HepG2 (cell line): ENCODE measurements at regions not wholly inside any gene's neighbourhood (a gene's known extent, or its start where the extent isn't known, plus 50 kb on each side); places are given as distances from the start of the nearest gene placed in this dataset.

Experiments used
- ATAC-seq: fragments of 200-7000 bp; cut with Tn5 transposase; 3 replicates; pipeline ENCODE4 v1.9.1; 2020; ENCODE audit warnings: mild to moderate bottlenecking, moderate library complexity
- BruUV-seq: library from RNA; stranded (reverse); fragments of 400-500 nt; replicated peaks from 2 replicates; lab custom pipeline; 2021; lab: Mats Ljungman, UMichigan
- CTCF ChIA-PET: fragments of 300-600 bp; formaldehyde crosslinking; extraction: SDS; loops from one replicate; lab custom pipeline; 2021; ENCODE audit warnings: low total read pairs, inconsistent platforms, low intra/inter-chr PET ratio; lab: Yijun Ruan, JAX
- POLR2A ChIA-PET: fragments of 350-600 bp; sonication (Branson Sonifier 250); formaldehyde crosslinking; loops from one replicate; lab custom pipeline; 2020; ENCODE audit warnings: antibody characterized with exemption, inconsistent platforms; lab: Yijun Ruan, JAX
- DNase-seq: peaks from one replicate; pipeline ENCODE4 v3.0.0-alpha.2; 2015; ENCODE audit warnings: low spot score
- FAIRE-seq: peaks from 3 replicates; lab custom pipeline; 2011; peaks lifted over from hg19 to GRCh38; lab: Jason Lieb, UNC
- H2AFZ ChIP-seq: one replicate; pipeline ENCODE4 v1.6.1; 2011; ENCODE audit warnings: low read length, inconsistent platforms
- H3K27ac ChIP-seq: fragments of 300-600 bp; 3 replicates; pipeline ENCODE4 v1.8.0; 2011; ENCODE audit warnings: mixed run types, mild to moderate bottlenecking, mixed read lengths, low read length, inconsistent platforms; ENCODE audit not compliant: insufficient read depth; ENCODE audit errors: extremely low read length
- H3K27me3 ChIP-seq, 2 experiments: fragments of 200-600 bp in 1 of 2; 2 replicates in 1 of 2; 3 replicates in 1 of 2; pipeline versions ENCODE4 v1.6.0 to v1.8.0; 2011; ENCODE audit warnings: low read length in 2 of 2, mild to moderate bottlenecking in 2 of 2, moderate library complexity in 2 of 2, inconsistent platforms in 1 of 2; ENCODE audit not compliant: insufficient read depth in 2 of 2, control insufficient read depth in 1 of 2
- H3K36me3 ChIP-seq, 2 experiments: fragments of 200-600 bp in 1 of 2; replicated peaks in 1 of 2; 2 replicates in 1 of 2; 3 replicates in 1 of 2; pipeline versions ENCODE4 v1.5.1 to v1.8.0; 2011; ENCODE audit warnings: low read length in 2 of 2, inconsistent platforms in 1 of 2; ENCODE audit not compliant: insufficient read depth in 2 of 2, control insufficient read depth in 1 of 2
- H3K4me1 ChIP-seq: 2 replicates; pipeline ENCODE4 v1.5.1; 2012; ENCODE audit warnings: low read length, inconsistent platforms; ENCODE audit not compliant: insufficient read depth
- H3K4me2 ChIP-seq: 2 replicates; pipeline ENCODE4 v1.6.0; 2011; ENCODE audit warnings: low read depth, low read length, inconsistent platforms
- H3K4me3 ChIP-seq, 3 experiments: fragments of 200-600 bp in 1 of 3; sonication (generic), shearing (Covaris generic) in 1 of 3; replicated peaks in 1 of 3; 2 replicates each; pipeline ENCODE4 v1.5.1; 2011 to 2016; ENCODE audit warnings: low read length in 3 of 3, inconsistent platforms in 2 of 3, low read depth in 2 of 3, mild to moderate bottlenecking in 2 of 3, control low read depth in 1 of 3, mixed read lengths in 1 of 3; ENCODE audit not compliant: insufficient read depth in 1 of 3
- H3K79me2 ChIP-seq: one replicate; pipeline ENCODE4 v1.6.1; 2011; ENCODE audit warnings: low read length, inconsistent platforms; ENCODE audit not compliant: insufficient read depth
- H3K9ac ChIP-seq: 2 replicates; pipeline ENCODE4 v1.6.0; 2011; ENCODE audit warnings: mild to moderate bottlenecking, low read depth, low read length, inconsistent platforms; ENCODE audit not compliant: insufficient read depth
- H3K9me3 ChIP-seq: 2 replicates; pipeline ENCODE4 v1.5.1; 2012; ENCODE audit warnings: mild to moderate bottlenecking, low read length
- H4K20me1 ChIP-seq: 2 replicates; pipeline ENCODE4 v1.6.0; 2011; ENCODE audit warnings: inconsistent platforms, mild to moderate bottlenecking, low read length, moderate library complexity; ENCODE audit not compliant: insufficient read depth
- FOXJ3 ChIP-seq: sonication (generic); formaldehyde crosslinking; IDR thresholded peaks from 2 replicates; pipeline ENCODE4 v1.4.0; 2020; ENCODE audit warnings: missing genetic modification reagents, mild to moderate bottlenecking, borderline replicate concordance
- TBX3 ChIP-seq: fragments of 450-650 bp; IDR thresholded peaks from 2 replicates; pipeline ENCODE4 v1.6.1; 2017; ENCODE audit warnings: antibody characterized with exemption, mild to moderate bottlenecking, inconsistent platforms, borderline replicate concordance
- ZNF280D ChIP-seq: sonication (generic); formaldehyde crosslinking; IDR thresholded peaks from 2 replicates; pipeline ENCODE4 v1.5.1; 2020; ENCODE audit warnings: mild to moderate bottlenecking, missing genetic modification reagents
- ZNF547 ChIP-seq: sonication (generic); formaldehyde crosslinking; IDR thresholded peaks from 2 replicates; pipeline ENCODE4 v1.5.1; 2020; ENCODE audit warnings: mild to moderate bottlenecking, missing genetic modification reagents
- ZNF788 ChIP-seq: sonication (generic); formaldehyde crosslinking; IDR thresholded peaks from 2 replicates; pipeline ENCODE4 v1.5.0; 2020; ENCODE audit warnings: mild to moderate bottlenecking, missing genetic modification reagents, borderline replicate concordance
- WGBS: methylation state at CpG from one replicate; pipeline ENCODE4 v1.1.6; 2017; ENCODE audit warnings: low lambda C conversion rate; 5-methylcytosine and 5-hydroxymethylcytosine counted together
- in situ Hi-C: cut with HindIII; loops from 2 replicates; pipeline ENCODE4 v1.10.0; 2017; ENCODE audit warnings: low pct_unique_long_range_greater_than_20kb; ENCODE audit not compliant: extremely low pct_ligation_motif_present
- intact Hi-C: fragments of 100-400 bp; cut with micrococcal nuclease; formaldehyde crosslinking; loops from one replicate; pipeline ENCODE4 v1.10.0; 2022; ENCODE audit not compliant: unreplicated experiment
- TF ChIP-seq, protein P1 (sequence below): sonication (generic); formaldehyde crosslinking; IDR thresholded peaks from 2 replicates; pipeline ENCODE4 v1.8.0; 2022; ENCODE audit warnings: mild to moderate bottlenecking, missing genetic modification reagents, moderate library complexity

GRCh38 chrX:55839485-55839884, 121.9 kb downstream of the RRAGB start:
- intact Hi-C loops (no loop called here), in situ Hi-C loops (no loop called here)
- TF ChIP-seq ZNF547 (no peak), ZNF280D (CRISPR knock-in tag) (no peak), ZNF788 (CRISPR knock-in tag) (no peak), TBX3 (no peak), FOXJ3 (CRISPR knock-in tag) (no peak)
- TF ChIP-seq, protein P1, sequence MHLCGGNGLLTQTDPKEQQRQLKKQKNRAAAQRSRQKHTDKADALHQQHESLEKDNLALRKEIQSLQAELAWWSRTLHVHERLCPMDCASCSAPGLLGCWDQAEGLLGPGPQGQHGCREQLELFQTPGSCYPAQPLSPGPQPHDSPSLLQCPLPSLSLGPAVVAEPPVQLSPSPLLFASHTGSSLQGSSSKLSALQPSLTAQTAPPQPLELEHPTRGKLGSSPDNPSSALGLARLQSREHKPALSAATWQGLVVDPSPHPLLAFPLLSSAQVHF: no peak
- WGBS: no CpG with 5 or more reads among the region's 2 CpGs
- Histone ChIP-seq H4K20me1 (no peaks in the 10 kb centered on the region), H3K9me3 (no peaks in the 10 kb centered on the region), H3K4me1 (no peaks in the 10 kb centered on the region), H3K27ac (no peak overlapping the region), H3K79me2 (no peaks in the 10 kb centered on the region), H3K4me3 (no peak overlapping the region), H3K4me2 (no peak overlapping the region), H3K9ac (no peak overlapping the region), H2AFZ (no peak overlapping the region), H3K36me3 (no peaks in the 10 kb centered on the region), H3K27me3 (no peaks in the 10 kb centered on the region)
- no TSS peak for BruUV-seq
- ChIA-PET POLR2A (no interaction called here), CTCF (no interaction called here)
- no peak for DNase-seq
- ATAC-seq: no peak
- FAIRE-seq: no peak
